ENCODE measurements at regions not wholly inside any gene's neighbourhood (a gene's known extent, or its start where the extent isn't known, plus 50 kb on each side); places are given as distances from the start of the nearest gene placed in this dataset.

DNA sequence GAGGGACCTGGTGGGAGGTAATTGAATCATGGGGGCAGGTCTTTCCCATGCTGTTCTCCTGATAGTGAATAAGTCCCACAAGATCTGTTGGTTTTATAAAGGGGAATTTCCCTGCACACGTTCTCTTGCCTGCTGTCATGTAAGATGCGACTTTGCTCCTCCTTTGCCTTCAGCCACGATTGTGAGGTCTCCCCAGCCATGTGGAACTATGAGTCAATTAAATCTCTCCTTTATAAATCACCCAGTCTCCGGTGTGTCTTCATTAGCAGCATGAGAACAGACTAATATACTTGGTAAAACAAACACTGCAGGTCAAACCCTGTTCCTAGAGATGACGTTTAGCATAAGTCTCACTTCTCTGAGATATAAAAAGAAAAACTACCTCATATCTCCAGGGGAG, 148.3 kb downstream of the MATN1 start:
- Histone ChIP-seq H3K27ac (ENCODE audit: low read length) (no peak overlapping the region), H3K4me3 (ENCODE audit: low read length) (no peak overlapping the region), H3K9me3 (ENCODE audit: low read length) (no peaks in the 10 kb centered on the region), H3K4me2 (ENCODE audit: low read length) (no peak overlapping the region), H2AFZ (ENCODE audit: low read depth, low read length) (no peak overlapping the region), H3K79me2 (replicated peaks; ENCODE audit: insufficient read depth, low read length) (no peaks in the 10 kb centered on the region), H3K9ac (ENCODE audit: low read length) (no peak overlapping the region), H3F3A (ENCODE audit: insufficient read depth, low read length, poor library complexity, severe bottlenecking) (no peaks in the 10 kb centered on the region), H4K20me1 (ENCODE audit: insufficient read depth) (no peaks in the 10 kb centered on the region), H3K36me3 (ENCODE audit: insufficient read depth, low read length) (no peaks in the 10 kb centered on the region), H3K9me2 (ENCODE audit: insufficient read depth, low read length) (no peaks in the 10 kb centered on the region), H3K27me3 (ENCODE audit: insufficient read depth, low read depth, low read length) (no peaks in the 10 kb centered on the region)
- no peak for TF ChIP-seq RAD21 (conservative IDR thresholded peaks at IDR 0.05)
- TF ChIP-seq, protein P1, sequence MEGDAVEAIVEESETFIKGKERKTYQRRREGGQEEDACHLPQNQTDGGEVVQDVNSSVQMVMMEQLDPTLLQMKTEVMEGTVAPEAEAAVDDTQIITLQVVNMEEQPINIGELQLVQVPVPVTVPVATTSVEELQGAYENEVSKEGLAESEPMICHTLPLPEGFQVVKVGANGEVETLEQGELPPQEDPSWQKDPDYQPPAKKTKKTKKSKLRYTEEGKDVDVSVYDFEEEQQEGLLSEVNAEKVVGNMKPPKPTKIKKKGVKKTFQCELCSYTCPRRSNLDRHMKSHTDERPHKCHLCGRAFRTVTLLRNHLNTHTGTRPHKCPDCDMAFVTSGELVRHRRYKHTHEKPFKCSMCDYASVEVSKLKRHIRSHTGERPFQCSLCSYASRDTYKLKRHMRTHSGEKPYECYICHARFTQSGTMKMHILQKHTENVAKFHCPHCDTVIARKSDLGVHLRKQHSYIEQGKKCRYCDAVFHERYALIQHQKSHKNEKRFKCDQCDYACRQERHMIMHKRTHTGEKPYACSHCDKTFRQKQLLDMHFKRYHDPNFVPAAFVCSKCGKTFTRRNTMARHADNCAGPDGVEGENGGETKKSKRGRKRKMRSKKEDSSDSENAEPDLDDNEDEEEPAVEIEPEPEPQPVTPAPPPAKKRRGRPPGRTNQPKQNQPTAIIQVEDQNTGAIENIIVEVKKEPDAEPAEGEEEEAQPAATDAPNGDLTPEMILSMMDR (IDR thresholded peaks at IDR 0.05; ENCODE audit: poor library complexity, severe bottlenecking): no peak
- no peak for TF ChIP-seq MXI1 (conservative IDR thresholded peaks at IDR 0.05; ENCODE audit: poor library complexity, severe bottlenecking)
- no peak for TF ChIP-seq SMC3 (conservative IDR thresholded peaks at IDR 0.05; ENCODE audit: poor library complexity)
- TF ChIP-seq EZH2 (IDR thresholded peaks at IDR 0.05; ENCODE audit: borderline replicate concordance, insufficient read depth, low read length, poor library complexity, severe bottlenecking): no peak
- TF ChIP-seq TAF1 (IDR thresholded peaks at IDR 0.05; ENCODE audit: low read depth): no peak
- TF ChIP-seq EP300 (conservative IDR thresholded peaks at IDR 0.05; ENCODE audit: poor library complexity, severe bottlenecking): no peak
- TF ChIP-seq, protein P2, sequence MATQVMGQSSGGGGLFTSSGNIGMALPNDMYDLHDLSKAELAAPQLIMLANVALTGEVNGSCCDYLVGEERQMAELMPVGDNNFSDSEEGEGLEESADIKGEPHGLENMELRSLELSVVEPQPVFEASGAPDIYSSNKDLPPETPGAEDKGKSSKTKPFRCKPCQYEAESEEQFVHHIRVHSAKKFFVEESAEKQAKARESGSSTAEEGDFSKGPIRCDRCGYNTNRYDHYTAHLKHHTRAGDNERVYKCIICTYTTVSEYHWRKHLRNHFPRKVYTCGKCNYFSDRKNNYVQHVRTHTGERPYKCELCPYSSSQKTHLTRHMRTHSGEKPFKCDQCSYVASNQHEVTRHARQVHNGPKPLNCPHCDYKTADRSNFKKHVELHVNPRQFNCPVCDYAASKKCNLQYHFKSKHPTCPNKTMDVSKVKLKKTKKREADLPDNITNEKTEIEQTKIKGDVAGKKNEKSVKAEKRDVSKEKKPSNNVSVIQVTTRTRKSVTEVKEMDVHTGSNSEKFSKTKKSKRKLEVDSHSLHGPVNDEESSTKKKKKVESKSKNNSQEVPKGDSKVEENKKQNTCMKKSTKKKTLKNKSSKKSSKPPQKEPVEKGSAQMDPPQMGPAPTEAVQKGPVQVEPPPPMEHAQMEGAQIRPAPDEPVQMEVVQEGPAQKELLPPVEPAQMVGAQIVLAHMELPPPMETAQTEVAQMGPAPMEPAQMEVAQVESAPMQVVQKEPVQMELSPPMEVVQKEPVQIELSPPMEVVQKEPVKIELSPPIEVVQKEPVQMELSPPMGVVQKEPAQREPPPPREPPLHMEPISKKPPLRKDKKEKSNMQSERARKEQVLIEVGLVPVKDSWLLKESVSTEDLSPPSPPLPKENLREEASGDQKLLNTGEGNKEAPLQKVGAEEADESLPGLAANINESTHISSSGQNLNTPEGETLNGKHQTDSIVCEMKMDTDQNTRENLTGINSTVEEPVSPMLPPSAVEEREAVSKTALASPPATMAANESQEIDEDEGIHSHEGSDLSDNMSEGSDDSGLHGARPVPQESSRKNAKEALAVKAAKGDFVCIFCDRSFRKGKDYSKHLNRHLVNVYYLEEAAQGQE (IDR thresholded peaks at IDR 0.05; ENCODE audit: borderline replicate concordance): no peak

DNA sequence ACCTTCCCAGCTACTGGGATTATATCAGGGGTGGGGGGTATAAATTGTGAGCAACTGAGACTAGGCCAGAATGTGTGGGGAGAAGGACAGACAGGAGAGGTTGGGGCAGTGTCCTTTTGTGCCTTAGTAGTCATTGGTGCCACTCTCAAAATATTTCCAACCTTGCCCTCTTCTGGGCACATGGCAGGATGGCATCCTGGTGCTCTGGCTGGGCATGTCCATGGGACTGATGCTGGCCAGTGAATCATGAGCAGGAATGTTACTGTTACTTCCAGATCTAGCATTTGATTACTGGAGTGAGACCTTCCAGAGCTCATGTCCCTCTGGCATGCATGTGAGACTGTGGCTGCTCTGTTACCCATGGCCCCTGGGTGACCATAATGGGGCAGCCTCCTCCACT, 151.2 kb downstream of the MATN1 start:
- Histone ChIP-seq H3K79me2 (replicated peaks; ENCODE audit: insufficient read depth, low read length) (no peaks in the 10 kb centered on the region), H3F3A (ENCODE audit: insufficient read depth, low read length, poor library complexity, severe bottlenecking) (no peaks in the 10 kb centered on the region), H4K20me1 (ENCODE audit: insufficient read depth) (no peaks in the 10 kb centered on the region), H3K36me3 (ENCODE audit: insufficient read depth, low read length) (no peaks in the 10 kb centered on the region), H3K4me3 (ENCODE audit: low read length) (no peak overlapping the region), H3K9me2 (ENCODE audit: insufficient read depth, low read length) (no peaks in the 10 kb centered on the region), H3K9me3 (ENCODE audit: low read length) (no peaks in the 10 kb centered on the region), H3K4me2 (ENCODE audit: low read length) (no peak overlapping the region), H3K9ac (ENCODE audit: low read length) (no peak overlapping the region), H3K27ac (ENCODE audit: low read length) (no peak overlapping the region), H2AFZ (ENCODE audit: low read depth, low read length) (no peak overlapping the region), H3K27me3 (ENCODE audit: insufficient read depth, low read depth, low read length) (no peaks in the 10 kb centered on the region)
- TF ChIP-seq MXI1 (conservative IDR thresholded peaks at IDR 0.05; ENCODE audit: poor library complexity, severe bottlenecking) (no peak), POLR2AphosphoS5 (IDR thresholded peaks at IDR 0.05) (no peak), EZH2 (IDR thresholded peaks at IDR 0.05; ENCODE audit: borderline replicate concordance, insufficient read depth, low read length, poor library complexity, severe bottlenecking) (no peak)
- TF ChIP-seq, protein P1 (IDR thresholded peaks at IDR 0.05; ENCODE audit: poor library complexity, severe bottlenecking): no peak

All from neural cell (in vitro differentiated cells).